ENCODE measurements at regions not wholly inside any gene's neighbourhood (a gene's known extent, or its start where the extent isn't known, plus 50 kb on each side); places are given as distances from the start of the nearest gene placed in this dataset.
"Not testable (repeated sequence)": the region's sequence is repeated elsewhere in the genome, so short reads cannot be mapped to it uniquely, and the experiment has no call there.

DNA sequence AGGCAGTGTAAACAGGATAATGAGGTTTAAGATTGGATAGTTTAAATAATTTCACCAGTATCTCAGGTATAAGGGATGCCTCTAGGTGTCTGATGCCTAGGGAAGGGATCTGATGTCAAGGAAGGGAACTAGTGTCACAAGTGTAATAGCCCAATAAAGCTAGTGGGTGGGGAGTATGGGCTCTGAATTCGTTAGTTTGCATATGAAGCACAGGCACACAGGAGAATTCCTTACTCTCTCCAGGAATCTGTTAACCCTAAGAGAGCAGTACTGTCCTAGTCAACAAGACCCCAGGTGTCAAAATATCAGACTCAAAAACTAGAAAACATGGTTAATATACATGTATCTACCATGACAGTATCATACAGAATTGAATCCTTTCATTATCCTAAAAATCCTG lies 352.5 kb upstream of the CYLC2 start:
- H3K27ac ChIP-seq = no peak overlapping the region
- H3K4me3 ChIP-seq = no peak overlapping the region
- H3K27me3 ChIP-seq = no peaks in the 10 kb centered on the region
- in situ Hi-C loops (cut with MboI; ENCODE audit: low pct_ligation_motif_present in 1 of 4, low pct_unique_long_range_greater_than_20kb in 1 of 4, low sequenced_read_pairs in 3 of 4) (no loop called here), intact Hi-C loops (cut with DNase I; ENCODE audit: low total_unique reads) (no loop called here)
- WGBS, 2 donors (ENCODE audit: low coverage in 1 of 2) = 12 to 60% methylated on average over 1 of the region's 1 CpG
- H3K36me3 ChIP-seq = no peaks in the 10 kb centered on the region
- DNase-seq = no peak
- H3K4me1 ChIP-seq = no peaks in the 10 kb centered on the region
- TF ChIP-seq CTCF (IDR thresholded peaks at IDR 0.05) (no peak), EP300 (IDR thresholded peaks at IDR 0.05; ENCODE audit: low read depth) (no peak), POLR2AphosphoS5 (IDR thresholded peaks at IDR 0.05) (no peak), POLR2A (IDR thresholded peaks at IDR 0.05) (no peak)
- no peaks in the 10 kb centered on the region for H3K9me3 ChIP-seq

DNA sequence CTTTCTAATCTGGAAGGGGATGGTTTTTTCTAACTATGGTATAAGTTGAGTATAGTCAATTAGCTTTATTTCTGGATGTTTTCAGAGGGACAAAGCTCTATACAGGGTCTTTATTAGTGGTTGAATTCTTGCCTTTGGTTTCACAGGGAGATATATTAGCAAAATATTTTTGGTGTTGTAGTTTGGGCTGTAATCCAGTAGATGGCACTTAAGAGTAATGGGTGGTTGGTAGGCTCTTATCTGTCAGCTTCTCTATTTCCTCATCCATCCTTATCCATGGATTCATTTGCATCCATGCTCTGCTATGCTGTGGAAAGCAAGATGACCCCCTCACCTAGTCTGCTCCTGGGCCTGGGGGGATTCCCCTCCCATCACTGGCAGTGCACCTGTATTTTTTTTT lies 363.6 kb upstream of the CYLC2 start:
- Histone ChIP-seq H3K9me3 (peaks cover 5 to 11% of the 10 kb centered on the region in 2 donors), H3K36me3 (no peaks in the 10 kb centered on the region), H3K4me3 (no peak overlapping the region), H3K27ac (no peak overlapping the region), H3K27me3 (no peaks in the 10 kb centered on the region), H3K4me1 (no peaks in the 10 kb centered on the region)
- intact Hi-C loops (cut with DNase I; ENCODE audit: low total_unique reads) = no loop called here
- TF ChIP-seq POLR2A (IDR thresholded peaks at IDR 0.05) = no peak
- TF ChIP-seq CTCF (IDR thresholded peaks at IDR 0.05) = no peak
- TF ChIP-seq EP300 (IDR thresholded peaks at IDR 0.05; ENCODE audit: low read depth) = no peak
- TF ChIP-seq POLR2AphosphoS5 (IDR thresholded peaks at IDR 0.05) = no peak
- DNase-seq = no peak
- in situ Hi-C loops (cut with MboI; ENCODE audit: low pct_ligation_motif_present in 1 of 4, low pct_unique_long_range_greater_than_20kb in 1 of 4, low sequenced_read_pairs in 3 of 4) = no loop called here

GRCh38 chr9:102609461-102609860 lies 385.7 kb upstream of the CYLC2 start:
- H3K4me3 ChIP-seq = no peak overlapping the region
- WGBS, 2 donors (ENCODE audit: low coverage in 1 of 2) = 79 to 81% methylated on average over 2 of the region's 2 CpGs
- TF ChIP-seq POLR2AphosphoS5 (IDR thresholded peaks at IDR 0.05) (no peak), EP300 (IDR thresholded peaks at IDR 0.05; ENCODE audit: low read depth) (no peak), CTCF (IDR thresholded peaks at IDR 0.05) (no peak), POLR2A (IDR thresholded peaks at IDR 0.05) (no peak)
- no peak overlapping the region for H3K27ac ChIP-seq
- in situ Hi-C loops (cut with MboI; ENCODE audit: low pct_ligation_motif_present in 1 of 4, low pct_unique_long_range_greater_than_20kb in 1 of 4, low sequenced_read_pairs in 3 of 4) (no loop called here), intact Hi-C loops (cut with DNase I; ENCODE audit: low total_unique reads) (loop anchor here (5.0 kb wide), 1 partner anchor 403 kb away; no protein-coding TSS in a partner anchor)
- DNase-seq = no peak
- H3K9me3 ChIP-seq = peaks cover 0 to 4% of the 10 kb centered on the region in 2 donors
- H3K27me3 ChIP-seq = no peaks in the 10 kb centered on the region
- no peaks in the 10 kb centered on the region for H3K36me3 ChIP-seq
- H3K4me1 ChIP-seq = no peaks in the 10 kb centered on the region

GRCh38 chr9:102603198-102604195 lies 391.6 kb upstream of the CYLC2 start:
- H3K27ac ChIP-seq; H3K4me3 ChIP-seq; H3K27me3 ChIP-seq; H3K4me1 ChIP-seq; in situ Hi-C loops (cut with MboI; ENCODE audit: low pct_ligation_motif_present in 1 of 4, low pct_unique_long_range_greater_than_20kb in 1 of 4, low sequenced_read_pairs in 3 of 4); intact Hi-C loops (cut with DNase I; ENCODE audit: low total_unique reads); DNase-seq; H3K36me3 ChIP-seq: not testable (repeated sequence)
- WGBS, 2 donors (ENCODE audit: low coverage in 1 of 2) = 73 to 93% methylated on average over 3 to 43 of the region's 47 CpGs
- H3K9me3 ChIP-seq = peaks cover 11 to 21% of the 10 kb centered on the region in 2 donors

All from transverse colon (tissue), 4 donors.